ENCODE measurements at regions not wholly inside any gene's neighbourhood (a gene's known extent, or its start where the extent isn't known, plus 50 kb on each side); places are given as distances from the start of the nearest gene placed in this dataset.

DNA sequence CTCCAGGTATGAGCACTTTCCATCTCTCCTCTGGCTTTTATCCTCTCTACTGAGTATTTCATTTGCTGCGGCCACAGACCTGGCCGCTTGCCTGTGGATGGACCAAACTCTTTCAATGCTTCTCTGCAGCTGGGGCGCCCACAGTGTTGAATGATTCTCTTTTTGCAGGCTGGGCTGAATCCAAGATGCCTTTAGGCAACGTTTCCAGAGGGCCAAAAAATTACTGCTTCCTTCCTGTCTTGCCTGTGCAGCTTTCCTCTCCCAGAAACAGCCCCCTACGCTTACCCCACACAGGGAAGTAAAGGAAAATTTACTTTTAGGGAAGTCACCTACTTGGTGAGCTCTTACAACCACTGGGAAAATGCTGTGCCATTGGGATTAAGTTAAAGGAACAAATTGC, 55.6 kb upstream of the JDP2 start:
- DNase-seq, result no peak

DNA sequence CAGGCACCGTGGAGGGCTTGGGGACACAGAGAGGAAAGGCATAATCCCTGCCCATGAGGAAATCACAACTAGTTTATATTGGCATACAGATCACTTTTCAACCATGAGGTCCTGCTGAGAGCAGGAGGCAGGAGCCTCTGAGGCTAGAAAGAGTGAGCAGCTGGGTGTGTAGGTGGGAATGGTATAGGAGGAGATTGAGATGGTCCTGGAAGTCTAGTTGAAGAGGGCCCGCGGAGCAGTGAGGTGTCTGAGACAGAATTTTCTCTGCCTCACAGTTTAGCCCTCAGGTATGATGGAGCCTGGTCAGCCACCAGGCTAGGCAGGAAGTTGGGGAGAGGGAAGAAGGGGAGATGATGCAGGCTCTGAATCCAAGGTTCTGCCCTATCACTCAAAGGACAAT, 54.7 kb upstream of the JDP2 start:
- DNase-seq, result no peak

DNA sequence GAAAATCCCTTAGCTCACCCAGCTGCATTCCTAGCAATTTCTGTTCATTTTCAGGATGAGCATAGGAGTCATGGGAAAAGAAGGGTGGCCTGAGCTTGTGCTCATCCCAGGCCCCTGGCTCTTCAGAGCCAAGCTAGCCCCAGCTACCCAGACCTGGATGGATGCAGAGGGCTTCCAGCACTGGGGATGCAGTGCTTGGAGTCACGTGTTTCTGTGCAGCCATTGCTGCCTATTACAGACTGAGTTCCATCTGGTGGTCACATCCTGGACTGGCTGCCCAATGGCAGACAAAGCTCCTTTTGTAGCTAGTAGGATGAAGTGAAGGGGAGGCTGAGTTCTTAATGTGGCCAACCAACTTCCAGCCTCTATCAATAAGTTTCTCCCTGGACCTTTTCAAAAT, 54.2 kb upstream of the JDP2 start:
- DNase-seq, result no peak

DNA sequence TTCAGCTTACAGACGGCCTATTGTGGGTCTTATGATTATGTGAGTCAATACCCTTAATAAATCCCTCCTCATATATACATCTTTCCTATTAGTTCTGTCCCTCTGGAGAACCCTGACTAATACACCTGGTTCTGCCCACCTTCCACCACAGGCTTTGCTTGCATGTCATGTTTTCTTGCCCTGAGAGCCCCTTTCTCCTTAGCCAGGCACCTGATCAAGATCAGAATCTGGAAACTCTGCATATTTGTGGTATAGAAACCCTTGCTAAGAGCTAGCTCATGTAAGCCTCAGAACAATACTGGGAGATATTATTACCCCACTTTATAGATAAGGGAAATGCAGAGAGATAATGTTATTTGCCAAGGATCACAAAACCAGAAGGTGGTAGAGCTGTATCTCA, 52.9 kb upstream of the JDP2 start:
- no peak for DNase-seq

DNA sequence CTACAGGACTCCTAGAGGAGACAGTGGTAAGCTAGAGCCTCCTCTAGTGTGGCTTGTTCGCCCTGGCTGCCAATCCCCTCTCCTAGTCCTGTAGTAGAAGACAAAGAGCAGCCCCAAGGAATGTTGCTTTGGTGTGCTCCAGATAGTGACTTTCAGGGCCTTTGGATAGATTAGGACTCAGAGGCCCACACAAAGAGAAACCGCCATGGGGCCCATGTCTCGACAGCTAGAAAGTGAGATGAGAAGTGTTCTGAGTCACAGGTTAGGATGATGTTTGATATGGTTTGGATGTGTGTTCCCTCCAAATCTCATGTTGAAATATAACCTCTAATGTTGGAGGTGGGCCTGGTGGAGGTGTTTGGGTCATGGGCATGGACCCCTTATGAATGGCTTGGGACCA, 51.8 kb upstream of the JDP2 start:
- no peak for DNase-seq

Measured in CD4-positive, alpha-beta T cell treated with Interleukin-17A for 1 hour (primary cell).